Fibroblast of mammary gland (primary cell): ENCODE measurements at regions not wholly inside any gene's neighbourhood (a gene's known extent, or its start where the extent isn't known, plus 50 kb on each side); places are given as distances from the start of the nearest gene placed in this dataset.

ENCODE experiments used
- DNase-seq: peaks from one replicate; pipeline ENCODE4 v3.0.0-alpha.2; 2010; ENCODE audit warnings: low read depth
- H3K4me3 ChIP-seq: 2 replicates; pipeline ENCODE4 v1.5.1; 2011; ENCODE audit warnings: low read depth, mild to moderate bottlenecking, low read length, moderate library complexity; ENCODE audit not compliant: control insufficient read depth
- TF ChIP-seq, protein P1 (sequence below): conservative IDR thresholded peaks from 2 replicates; pipeline ENCODE4 v1.5.1; 2011; ENCODE audit warnings: low read depth, low read length, inconsistent platforms; ENCODE audit not compliant: control insufficient read depth, insufficient read depth

- no peak overlapping the region for H3K4me3 ChIP-seq
- no peak for DNase-seq
- TF ChIP-seq, protein P1, sequence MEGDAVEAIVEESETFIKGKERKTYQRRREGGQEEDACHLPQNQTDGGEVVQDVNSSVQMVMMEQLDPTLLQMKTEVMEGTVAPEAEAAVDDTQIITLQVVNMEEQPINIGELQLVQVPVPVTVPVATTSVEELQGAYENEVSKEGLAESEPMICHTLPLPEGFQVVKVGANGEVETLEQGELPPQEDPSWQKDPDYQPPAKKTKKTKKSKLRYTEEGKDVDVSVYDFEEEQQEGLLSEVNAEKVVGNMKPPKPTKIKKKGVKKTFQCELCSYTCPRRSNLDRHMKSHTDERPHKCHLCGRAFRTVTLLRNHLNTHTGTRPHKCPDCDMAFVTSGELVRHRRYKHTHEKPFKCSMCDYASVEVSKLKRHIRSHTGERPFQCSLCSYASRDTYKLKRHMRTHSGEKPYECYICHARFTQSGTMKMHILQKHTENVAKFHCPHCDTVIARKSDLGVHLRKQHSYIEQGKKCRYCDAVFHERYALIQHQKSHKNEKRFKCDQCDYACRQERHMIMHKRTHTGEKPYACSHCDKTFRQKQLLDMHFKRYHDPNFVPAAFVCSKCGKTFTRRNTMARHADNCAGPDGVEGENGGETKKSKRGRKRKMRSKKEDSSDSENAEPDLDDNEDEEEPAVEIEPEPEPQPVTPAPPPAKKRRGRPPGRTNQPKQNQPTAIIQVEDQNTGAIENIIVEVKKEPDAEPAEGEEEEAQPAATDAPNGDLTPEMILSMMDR = no peak
Measured at GRCh38 chr9:80516679-80517078, 944.9 kb downstream of the TLE4 start.

- DNase-seq = no peak
- H3K4me3 ChIP-seq = no peak overlapping the region
- TF ChIP-seq, protein P1 = no peak
Measured at GRCh38 chr9:80509358-80509757, 937.6 kb downstream of the TLE4 start.

DNA sequence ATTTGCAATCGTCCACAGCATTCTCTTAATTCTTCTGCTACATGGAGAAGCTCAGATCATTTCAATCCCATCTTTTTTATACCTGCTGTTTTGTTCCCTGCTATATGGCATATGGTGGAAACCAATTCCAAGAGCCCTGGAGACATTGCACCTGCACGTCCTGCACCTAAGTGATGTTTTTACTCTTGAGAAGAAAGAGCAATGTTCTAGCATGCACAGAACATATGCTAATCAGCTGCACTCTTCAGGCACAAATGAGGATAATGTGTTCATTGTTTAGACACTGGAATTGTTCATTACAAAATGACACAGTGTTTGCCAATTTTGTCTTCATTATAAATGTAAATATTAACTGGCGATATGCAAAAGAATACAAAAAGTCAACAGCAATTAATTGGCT is 935.8 kb downstream of the TLE4 start:
- TF ChIP-seq, protein P1 = no peak
- H3K4me3 ChIP-seq = no peak overlapping the region
- DNase-seq = no peak

DNA sequence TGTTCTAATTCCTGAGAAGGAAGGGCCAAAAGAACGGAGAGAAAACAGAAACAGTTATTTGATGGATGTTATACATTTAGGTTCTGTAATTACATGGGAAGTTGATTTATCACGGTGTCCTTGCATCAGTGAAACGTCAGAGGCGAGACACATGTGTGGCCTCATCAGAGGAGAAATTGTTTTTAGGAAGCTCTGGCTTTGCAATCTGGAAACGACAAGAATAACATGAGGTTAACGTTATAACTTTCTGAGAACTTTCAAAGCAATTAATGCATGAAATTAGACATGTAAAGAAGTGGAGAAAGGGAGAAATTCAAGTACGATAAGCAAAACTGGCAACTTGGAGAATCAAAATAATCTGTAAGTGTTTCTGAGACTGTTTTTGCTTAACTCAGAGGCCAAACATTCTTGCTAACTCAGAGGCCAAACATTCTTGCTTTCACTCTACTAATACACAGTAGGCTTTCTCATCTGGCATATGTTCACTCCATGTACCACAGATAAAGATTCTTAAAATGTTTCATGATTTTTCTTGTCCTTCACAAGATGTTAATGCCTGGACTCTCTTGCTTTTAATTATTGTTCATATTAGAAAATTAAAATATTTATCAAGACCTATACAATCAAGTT is 933.0 kb downstream of the TLE4 start:
- DNase-seq = no peak
- TF ChIP-seq, protein P1 = no peak
- no peak overlapping the region for H3K4me3 ChIP-seq

- TF ChIP-seq, protein P1 = no peak
- no peak for DNase-seq
- H3K4me3 ChIP-seq = no peak overlapping the region
Measured at GRCh38 chr9:80503671-80504281, 932.0 kb downstream of the TLE4 start.

DNA sequence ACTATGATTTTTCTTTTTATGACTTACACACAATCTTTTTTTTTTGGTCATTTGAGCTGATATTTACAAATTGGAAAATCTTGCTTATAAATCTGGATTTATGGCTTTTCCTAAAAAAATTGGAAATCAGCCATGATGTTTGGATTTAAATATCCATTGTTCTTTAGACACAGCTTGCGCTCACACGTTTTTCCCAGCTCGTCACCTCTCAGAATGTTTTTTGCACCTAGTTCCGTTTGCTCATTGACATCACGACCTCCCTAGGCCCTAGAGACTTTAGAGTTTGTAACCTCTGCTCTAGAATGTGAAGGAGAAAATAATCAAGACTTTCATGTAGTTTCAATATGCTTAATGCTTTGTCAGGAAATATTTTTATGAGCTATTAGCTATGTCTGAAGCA is 930.5 kb downstream of the TLE4 start:
- TF ChIP-seq, protein P1 = no peak
- no peak overlapping the region for H3K4me3 ChIP-seq
- no peak for DNase-seq
